Neural progenitor cell (in vitro differentiated cells): ENCODE measurements at regions not wholly inside any gene's neighbourhood (a gene's known extent, or its start where the extent isn't known, plus 50 kb on each side); places are given as distances from the start of the nearest gene placed in this dataset.

ENCODE experiments used
- EZH2 ChIP-seq: fragments of 200-600 bp; sonication (generic); IDR thresholded peaks from 2 replicates; pipeline ENCODE4 v1.6.1; 2017; ENCODE audit warnings: antibody characterized with exemption, mild to moderate bottlenecking, moderate library complexity
- TF ChIP-seq, protein P1 (sequence below): fragments of 200-600 bp; sonication (generic); IDR thresholded peaks from 2 replicates; pipeline ENCODE4 v1.5.1; 2017; ENCODE audit warnings: antibody characterized with exemption, mild to moderate bottlenecking

DNA sequence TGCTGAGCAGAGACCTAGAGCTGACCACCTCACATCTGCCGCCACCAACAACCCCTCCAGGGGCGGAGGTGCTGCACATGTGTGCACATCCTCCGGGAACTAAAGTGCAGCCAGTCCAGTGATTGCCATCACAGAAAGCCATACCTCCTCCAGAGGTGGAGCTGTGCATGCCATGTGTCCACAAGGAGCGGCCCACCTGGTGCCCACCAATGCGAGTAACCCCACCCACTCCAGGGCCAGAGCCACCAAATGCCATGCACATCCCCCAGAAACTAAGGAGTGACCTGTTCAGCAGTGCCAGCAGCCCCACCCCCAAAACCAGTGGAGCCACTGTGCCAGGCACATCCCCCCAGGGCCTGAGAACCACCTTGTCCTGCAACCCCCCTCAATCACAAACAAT lies 557.9 kb downstream of the UQCRFS1 start:
- TF ChIP-seq, protein P1, sequence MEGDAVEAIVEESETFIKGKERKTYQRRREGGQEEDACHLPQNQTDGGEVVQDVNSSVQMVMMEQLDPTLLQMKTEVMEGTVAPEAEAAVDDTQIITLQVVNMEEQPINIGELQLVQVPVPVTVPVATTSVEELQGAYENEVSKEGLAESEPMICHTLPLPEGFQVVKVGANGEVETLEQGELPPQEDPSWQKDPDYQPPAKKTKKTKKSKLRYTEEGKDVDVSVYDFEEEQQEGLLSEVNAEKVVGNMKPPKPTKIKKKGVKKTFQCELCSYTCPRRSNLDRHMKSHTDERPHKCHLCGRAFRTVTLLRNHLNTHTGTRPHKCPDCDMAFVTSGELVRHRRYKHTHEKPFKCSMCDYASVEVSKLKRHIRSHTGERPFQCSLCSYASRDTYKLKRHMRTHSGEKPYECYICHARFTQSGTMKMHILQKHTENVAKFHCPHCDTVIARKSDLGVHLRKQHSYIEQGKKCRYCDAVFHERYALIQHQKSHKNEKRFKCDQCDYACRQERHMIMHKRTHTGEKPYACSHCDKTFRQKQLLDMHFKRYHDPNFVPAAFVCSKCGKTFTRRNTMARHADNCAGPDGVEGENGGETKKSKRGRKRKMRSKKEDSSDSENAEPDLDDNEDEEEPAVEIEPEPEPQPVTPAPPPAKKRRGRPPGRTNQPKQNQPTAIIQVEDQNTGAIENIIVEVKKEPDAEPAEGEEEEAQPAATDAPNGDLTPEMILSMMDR = no peak
- no peak for TF ChIP-seq EZH2
